GM19328 (cell line): ENCODE measurements at regions not wholly inside any gene's neighbourhood (a gene's known extent, or its start where the extent isn't known, plus 50 kb on each side); places are given as distances from the start of the nearest gene placed in this dataset.

Experiments used
- ATAC-seq: cut with Tn5 transposase; IDR thresholded peaks from one replicate; pipeline ENCODE4 v1.9.1; 2021; ENCODE audit warnings: mild to moderate bottlenecking, moderate library complexity; ENCODE audit not compliant: unreplicated experiment

GRCh38 chr22:22392131-22392530, 116.4 kb downstream of the ZNF280B start:
- ATAC-seq, result no peak

DNA sequence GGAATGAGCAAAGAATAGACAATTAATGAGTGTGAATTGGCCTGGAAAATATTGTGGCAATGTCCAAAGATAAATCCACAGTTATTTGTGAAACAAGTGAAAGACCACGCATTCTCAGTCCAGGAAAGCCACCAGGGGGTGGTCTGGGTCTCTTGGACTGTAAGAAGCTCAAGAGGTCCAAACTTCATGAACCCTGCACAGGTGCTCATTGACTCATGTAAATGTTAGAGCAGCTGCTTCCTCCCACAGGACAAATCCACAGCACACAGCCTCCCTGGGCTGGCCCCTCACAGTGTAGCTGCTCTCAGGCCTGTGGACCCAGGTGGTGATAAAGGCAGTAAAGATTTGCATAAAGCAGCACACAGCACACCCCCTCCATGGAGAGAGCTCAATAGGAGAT, 114.0 kb downstream of the ZNF280B start:
- ATAC-seq, result no peak

- ATAC-seq, result no peak
Measured at GRCh38 chr22:22395245-22395644, 113.3 kb downstream of the ZNF280B start.

- no peak for ATAC-seq
Measured at GRCh38 chr22:22396741-22397291, 111.7 kb downstream of the ZNF280B start.

GRCh38 chr22:22397292-22397870, 111.2 kb downstream of the ZNF280B start:
- no peak for ATAC-seq

DNA sequence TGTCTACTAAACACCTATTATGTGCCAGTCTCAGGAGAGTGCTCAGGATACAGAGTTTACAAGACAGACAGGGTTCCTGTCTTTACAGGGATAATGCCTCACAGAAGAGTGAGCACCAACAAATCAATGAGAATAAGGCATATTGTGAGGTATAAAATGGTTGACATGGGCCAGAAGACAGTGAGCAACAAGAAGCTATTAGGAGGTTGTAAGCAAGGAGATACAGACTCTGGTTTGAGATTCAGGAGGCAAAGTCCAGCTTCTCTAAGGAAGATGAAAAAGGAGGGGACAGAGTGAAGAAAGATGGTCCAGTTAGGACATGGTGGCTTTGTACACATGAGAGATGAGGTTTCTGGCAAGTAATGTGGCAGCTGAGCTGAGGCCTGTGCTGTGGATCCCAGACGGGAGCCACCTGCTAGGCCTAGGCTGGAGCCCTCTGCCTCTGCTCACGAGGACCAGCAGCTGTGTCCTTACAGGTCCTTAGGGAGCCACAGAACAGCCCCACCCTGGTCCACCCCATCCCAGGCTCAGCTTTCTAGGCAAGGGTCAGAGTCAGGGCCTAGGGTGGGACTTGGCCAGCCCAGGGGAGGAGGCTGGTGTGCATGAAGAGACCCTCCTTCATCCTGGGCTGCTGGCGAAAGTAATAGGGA, 110.5 kb downstream of the ZNF280B start:
- no peak for ATAC-seq

GRCh38 chr22:22398530-22399327, 109.8 kb downstream of the ZNF280B start:
- ATAC-seq, result no peak

DNA sequence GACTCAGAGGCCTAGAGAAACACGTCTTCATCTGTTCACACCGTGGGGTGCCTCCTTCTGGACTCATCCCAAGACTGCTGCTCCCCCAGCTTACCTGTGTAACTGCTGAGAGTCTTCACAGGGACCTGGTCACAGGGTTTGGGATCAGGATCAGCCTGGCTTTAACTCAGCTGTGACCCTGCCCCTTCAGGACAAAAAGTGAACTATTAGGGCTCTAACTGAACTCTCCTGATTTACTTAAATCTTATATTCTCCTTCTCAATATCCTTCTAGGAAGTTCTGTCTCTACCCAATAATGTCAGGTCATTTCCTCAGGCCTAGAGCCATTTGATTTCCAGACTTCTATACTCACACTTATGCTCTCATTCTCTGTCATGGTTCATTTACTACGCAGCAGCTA, 108.4 kb downstream of the ZNF280B start:
- ATAC-seq, result no peak

- no peak for ATAC-seq
Measured at GRCh38 chr22:22400964-22401363, 107.6 kb downstream of the ZNF280B start.

DNA sequence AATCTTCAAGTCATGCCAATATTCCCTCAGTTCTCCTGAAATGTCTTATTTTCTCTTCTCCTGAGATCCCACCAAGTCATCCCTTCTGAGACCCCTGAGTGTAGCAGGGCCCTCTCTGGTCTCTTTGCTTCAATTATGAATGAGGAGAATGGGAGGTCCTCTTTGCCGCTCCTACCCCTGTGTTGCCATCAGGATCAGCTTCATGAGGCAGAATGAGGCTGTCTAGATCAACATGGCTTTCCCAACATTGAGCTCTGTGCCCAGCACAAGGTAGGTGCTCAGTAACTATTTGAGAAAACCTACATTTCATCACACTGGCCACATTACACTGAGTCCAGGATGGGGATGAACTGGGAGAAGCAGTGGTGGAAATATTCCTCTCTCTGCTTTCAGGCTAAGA, 107.2 kb downstream of the ZNF280B start:
- ATAC-seq, result no peak

DNA sequence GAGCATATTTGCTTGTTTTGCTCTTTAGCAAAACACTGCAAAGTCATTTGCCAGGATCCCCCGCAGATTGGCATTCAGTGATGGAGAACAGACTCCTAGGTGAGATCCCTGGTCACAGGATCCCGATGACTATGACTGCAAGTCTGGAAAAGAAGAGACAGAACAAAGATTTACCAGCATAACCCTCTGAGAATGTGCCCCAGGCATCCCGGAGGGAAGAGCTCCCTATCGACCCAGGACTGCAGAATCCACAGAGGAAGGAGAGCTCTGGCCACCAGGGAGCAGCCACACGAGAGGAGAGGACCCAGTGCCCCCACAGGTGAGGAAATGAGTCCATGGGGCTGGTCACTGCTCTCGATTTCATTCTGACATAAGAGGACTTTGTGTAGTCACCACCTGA, 105.2 kb downstream of the ZNF280B start:
- no peak for ATAC-seq

DNA sequence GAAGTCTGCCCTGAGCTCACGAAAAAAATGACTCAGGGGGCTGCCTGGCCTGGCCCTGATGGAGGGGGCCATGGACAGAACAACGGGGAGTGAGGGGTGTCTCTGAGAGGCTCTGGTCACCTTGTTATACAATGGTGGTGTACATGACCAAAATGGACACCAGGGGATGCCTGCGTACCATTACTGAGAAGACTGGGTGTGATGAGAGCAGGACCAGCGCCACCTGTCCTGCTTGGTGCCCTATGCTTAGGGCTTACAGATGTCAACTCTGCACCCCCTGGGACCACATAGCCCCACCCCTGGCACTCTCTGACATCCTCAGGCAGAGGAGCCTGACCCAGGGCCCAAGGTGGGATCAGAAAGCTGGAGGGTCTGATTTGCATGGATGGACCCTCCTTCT, 104.8 kb downstream of the ZNF280B start:
- no peak for ATAC-seq

- no peak for ATAC-seq
Measured at GRCh38 chr22:22404598-22405284, 103.8 kb downstream of the ZNF280B start.

DNA sequence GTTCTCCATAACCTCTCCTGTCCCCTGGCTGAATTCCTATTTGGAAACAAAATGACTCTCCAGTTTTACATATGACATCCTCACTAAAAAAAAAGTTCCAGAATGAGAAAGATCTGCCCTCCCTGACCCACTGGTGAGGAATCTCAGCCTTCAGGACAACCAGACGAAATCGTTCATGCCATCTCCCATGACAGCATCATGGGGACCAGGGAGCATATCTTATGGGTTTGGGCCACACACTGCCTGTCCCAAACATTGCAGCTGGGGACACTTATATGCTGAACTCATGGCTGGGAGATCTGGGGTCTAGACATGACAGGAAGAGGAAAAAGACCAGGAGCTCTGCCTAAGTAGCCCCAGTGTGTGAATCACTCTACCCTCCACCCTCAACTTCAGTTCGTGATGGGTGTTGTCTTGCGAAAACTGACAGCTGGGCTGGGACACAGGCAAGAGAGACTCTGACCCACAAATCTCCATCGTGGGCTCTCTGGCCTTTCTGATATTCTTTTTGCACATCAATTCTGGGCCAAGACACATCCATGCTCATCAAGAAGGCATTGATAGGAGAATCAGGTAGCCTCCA, 102.0 kb downstream of the ZNF280B start:
- no peak for ATAC-seq

GRCh38 chr22:22407061-22407460, 101.5 kb downstream of the ZNF280B start:
- ATAC-seq, result no peak

DNA sequence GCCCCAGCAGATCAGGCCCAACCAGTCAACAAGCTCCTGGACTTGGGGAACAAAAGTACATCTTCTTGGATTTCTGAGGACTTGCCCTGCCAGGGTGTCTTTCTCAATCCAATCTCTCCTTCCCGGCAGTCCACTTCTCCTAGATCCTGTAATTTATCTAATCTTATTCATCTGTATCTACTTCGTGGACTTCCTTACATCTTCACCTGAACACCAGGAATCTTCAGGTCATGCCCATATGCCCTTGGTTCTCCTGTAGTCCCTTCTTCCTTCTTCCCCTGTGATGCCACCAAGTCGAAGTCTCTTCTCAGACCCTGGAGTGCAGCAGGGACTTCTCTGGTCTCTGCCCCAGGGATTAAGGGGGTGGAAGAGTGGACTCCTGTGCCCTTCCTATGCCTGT, 100.3 kb downstream of the ZNF280B start:
- no peak for ATAC-seq

- ATAC-seq, result no peak
Measured at GRCh38 chr22:22408731-22409696, 99.5 kb downstream of the ZNF280B start.

DNA sequence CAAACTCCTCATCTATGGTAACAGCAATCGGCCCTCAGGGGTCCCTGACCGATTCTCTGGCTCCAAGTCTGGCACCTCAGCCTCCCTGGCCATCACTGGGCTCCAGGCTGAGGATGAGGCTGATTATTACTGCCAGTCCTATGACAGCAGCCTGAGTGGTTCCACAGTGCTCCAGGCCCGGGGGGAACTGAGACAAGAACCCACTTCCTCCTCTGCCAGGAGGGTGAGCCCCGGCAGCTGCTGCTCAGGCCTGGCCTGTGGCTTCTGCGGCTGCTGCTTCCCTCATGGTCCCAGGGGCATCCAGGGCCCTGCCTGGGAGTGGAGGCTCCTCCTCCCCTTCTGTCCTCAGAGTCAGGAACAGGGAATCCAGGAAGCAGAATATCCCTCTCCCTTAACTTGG, 98.4 kb downstream of the ZNF280B start:
- ATAC-seq, result no peak

DNA sequence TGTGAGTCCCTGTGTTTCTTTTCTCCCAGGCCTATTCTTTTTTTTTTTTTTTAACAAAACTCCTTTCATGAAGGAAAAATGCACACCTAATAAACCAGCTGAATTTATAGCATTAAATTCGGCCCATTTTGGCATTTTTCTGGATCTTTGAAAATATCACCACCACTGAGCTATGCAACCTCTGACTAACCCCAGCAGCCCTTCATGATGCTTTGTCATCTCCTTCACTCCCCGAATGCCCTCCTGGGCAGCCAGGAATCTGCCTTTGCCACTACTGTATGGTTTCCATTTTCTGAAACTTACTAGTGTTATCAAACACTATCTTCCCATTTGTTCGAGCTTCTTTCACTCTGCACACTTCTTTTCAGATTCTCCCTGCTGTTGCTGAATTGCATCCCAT, 97.9 kb downstream of the ZNF280B start:
- no peak for ATAC-seq

DNA sequence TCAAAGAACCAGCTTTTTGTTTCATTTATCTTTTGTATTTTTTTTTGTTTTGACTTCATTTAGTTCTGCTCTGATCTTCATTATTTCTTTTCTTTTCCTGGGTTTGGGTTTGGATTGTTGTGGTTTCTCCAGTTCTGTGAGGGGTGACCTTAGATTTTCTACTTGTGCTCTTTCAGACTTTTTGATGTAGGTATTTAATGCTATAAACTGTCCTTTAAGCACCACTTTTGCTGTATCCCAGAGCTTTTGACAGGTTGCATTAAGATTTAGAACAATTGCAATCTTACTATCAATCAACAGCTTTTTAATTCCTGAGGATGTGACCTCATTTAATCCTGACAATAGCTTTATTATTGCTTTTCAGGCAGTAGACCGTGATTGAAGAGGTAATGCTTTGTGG, 94.3 kb downstream of the ZNF280B start:
- ATAC-seq, result no peak
